Endodermal cell (in vitro differentiated cells): ENCODE measurements at regions not wholly inside any gene's neighbourhood (a gene's known extent, or its start where the extent isn't known, plus 50 kb on each side); places are given as distances from the start of the nearest gene placed in this dataset.

ENCODE experiments used
- DNase-seq: peaks from one replicate; pipeline ENCODE4 v3.0.0-alpha.2; 2017
- H3K27ac ChIP-seq: 2 replicates; pipeline ENCODE4 v1.5.1; 2013; ENCODE audit warnings: mild to moderate bottlenecking, low read depth, low read length, moderate library complexity
- H3K27me3 ChIP-seq: 2 replicates; pipeline ENCODE4 v1.6.1; 2013; ENCODE audit warnings: mild to moderate bottlenecking, low read length, moderate library complexity; ENCODE audit not compliant: insufficient read depth, control insufficient read depth, poor library complexity, severe bottlenecking
- H3K36me3 ChIP-seq: 2 replicates; pipeline ENCODE4 v1.7.0; 2013; ENCODE audit warnings: mild to moderate bottlenecking, low read length, moderate library complexity; ENCODE audit not compliant: control insufficient read depth, insufficient read depth
- H3K4me1 ChIP-seq: one replicate; pipeline ENCODE4 v1.7.0; 2013; ENCODE audit warnings: low read length; ENCODE audit not compliant: control insufficient read depth, insufficient read depth
- H3K4me3 ChIP-seq: 2 replicates; pipeline ENCODE4 v1.5.1; 2013; ENCODE audit warnings: mild to moderate bottlenecking, low read length, moderate library complexity
- H3K9ac ChIP-seq: 2 replicates; pipeline ENCODE4 v1.6.1; 2013; ENCODE audit warnings: mild to moderate bottlenecking, low read length, moderate library complexity; ENCODE audit not compliant: poor library complexity, severe bottlenecking; ENCODE audit errors: extremely low read depth
- H3K9me3 ChIP-seq: 2 replicates; pipeline ENCODE4 v1.6.1; 2013; ENCODE audit warnings: mild to moderate bottlenecking, low read length, moderate library complexity; ENCODE audit not compliant: control insufficient read depth
- H3K27ac Mint-ChIP-seq: 2 replicates; pipeline ENCODE4 v1.8.0; 2020; ENCODE audit warnings: mixed read lengths
- H3K27me3 Mint-ChIP-seq: 2 replicates; pipeline ENCODE4 v1.8.0; 2021; ENCODE audit warnings: mild to moderate bottlenecking, mixed read lengths; ENCODE audit not compliant: insufficient read depth
- H3K36me3 Mint-ChIP-seq: 2 replicates; pipeline ENCODE4 v1.8.0; 2020; ENCODE audit warnings: low read depth, mixed read lengths
- H3K4me1 Mint-ChIP-seq: 2 replicates; pipeline ENCODE4 v1.8.0; 2020; ENCODE audit warnings: mixed read lengths
- H3K4me3 Mint-ChIP-seq: 2 replicates; pipeline ENCODE4 v1.8.0; 2020; ENCODE audit warnings: mild to moderate bottlenecking, moderate library complexity, mixed read lengths
- H3K9me3 Mint-ChIP-seq: 2 replicates; pipeline ENCODE4 v1.8.0; 2020; ENCODE audit warnings: mild to moderate bottlenecking, mixed read lengths
- CTCF ChIP-seq: fragments of 200-600 bp; sonication (generic); conservative IDR thresholded peaks from 2 replicates; pipeline ENCODE4 v1.5.0; 2021; ENCODE audit warnings: antibody characterized with exemption, mild to moderate bottlenecking
- WGBS, 2 experiments: methylation state at CpG; one replicate each; pipeline versions ENCODE4 v1.1.5 to v1.1.7; 2013; ENCODE audit warnings: missing lambda C conversion rate in 2 of 2, mixed read lengths in 1 of 2; ENCODE audit not compliant: insufficient coverage in 1 of 2, insufficient read length in 1 of 2; 5-methylcytosine and 5-hydroxymethylcytosine counted together

DNA sequence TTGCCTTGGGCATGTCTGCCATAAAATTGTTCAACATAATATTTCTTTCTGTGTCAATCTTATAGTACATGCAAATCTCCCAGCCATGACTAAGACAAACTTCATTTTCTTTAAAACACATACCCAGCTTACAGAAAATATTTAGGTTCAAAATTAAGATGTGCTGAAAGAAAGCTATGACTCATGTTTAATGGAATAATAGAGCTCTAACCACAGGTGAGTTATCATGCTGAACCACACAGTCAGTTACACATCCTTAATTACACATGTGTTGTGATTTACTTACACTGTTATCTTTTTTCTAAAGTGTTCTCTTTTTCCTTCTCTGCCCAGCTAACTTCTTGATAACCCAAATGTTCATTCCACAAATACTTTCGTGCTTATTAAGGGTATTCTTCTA lies 1831.2 kb downstream of the OLFM4 start:
- Histone ChIP-seq H3K9me3 (no peaks in the 10 kb centered on the region), H3K36me3 (no peaks in the 10 kb centered on the region), H3K27me3 (no peaks in the 10 kb centered on the region), H3K4me1 (no peaks in the 10 kb centered on the region), H3K27ac (no peak overlapping the region), H3K9ac (no peak overlapping the region), H3K4me3 (no peak overlapping the region)
- Mint-ChIP-seq H3K4me1 (no peaks in the 10 kb centered on the region), H3K27ac (no peak overlapping the region), H3K9me3 (no peaks in the 10 kb centered on the region), H3K36me3 (no peaks in the 10 kb centered on the region), H3K4me3 (no peak overlapping the region), H3K27me3 (no peaks in the 10 kb centered on the region)
- TF ChIP-seq CTCF = no peak
- no peak for DNase-seq
- WGBS, 2 experiments = 100% methylated on average over 1 of the region's 1 CpG

DNA sequence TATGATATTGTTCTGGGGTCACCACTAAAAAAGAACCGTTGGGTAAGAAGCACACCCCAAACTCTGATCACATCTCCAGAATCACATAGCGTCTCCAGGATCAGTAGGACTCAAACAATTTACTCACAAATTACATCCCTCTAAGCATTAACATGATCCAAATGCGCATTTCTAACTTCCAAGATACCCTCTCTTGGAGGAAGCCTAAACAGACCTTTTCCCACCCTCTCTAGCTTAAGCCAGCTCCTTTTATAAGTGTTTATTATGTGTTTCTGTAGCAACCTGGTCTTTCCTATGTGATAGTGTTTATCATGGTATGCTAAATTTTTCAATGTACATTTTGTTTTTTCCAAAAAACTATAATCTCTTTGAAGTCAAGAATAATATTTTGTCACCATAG lies 1846.5 kb downstream of the OLFM4 start:
- no peaks in the 10 kb centered on the region for H3K36me3 ChIP-seq
- H3K4me1 Mint-ChIP-seq = no peaks in the 10 kb centered on the region
- H3K4me1 ChIP-seq = no peaks in the 10 kb centered on the region
- H3K4me3 ChIP-seq = no peak overlapping the region
- H3K9me3 ChIP-seq = no peaks in the 10 kb centered on the region
- no peak overlapping the region for H3K27ac ChIP-seq
- 87 to 100% methylated on average over 1 to 3 of the region's 3 CpGs for WGBS, 2 experiments
- no peak overlapping the region for H3K27ac Mint-ChIP-seq
- no peak overlapping the region for H3K4me3 Mint-ChIP-seq
- H3K9me3 Mint-ChIP-seq = peaks cover 2% of the 10 kb centered on the region
- H3K27me3 Mint-ChIP-seq = no peaks in the 10 kb centered on the region
- H3K27me3 ChIP-seq = no peaks in the 10 kb centered on the region
- TF ChIP-seq CTCF = no peak
- DNase-seq = no peak
- no peak overlapping the region for H3K9ac ChIP-seq
- peaks cover 2% of the 10 kb centered on the region for H3K36me3 Mint-ChIP-seq

DNA sequence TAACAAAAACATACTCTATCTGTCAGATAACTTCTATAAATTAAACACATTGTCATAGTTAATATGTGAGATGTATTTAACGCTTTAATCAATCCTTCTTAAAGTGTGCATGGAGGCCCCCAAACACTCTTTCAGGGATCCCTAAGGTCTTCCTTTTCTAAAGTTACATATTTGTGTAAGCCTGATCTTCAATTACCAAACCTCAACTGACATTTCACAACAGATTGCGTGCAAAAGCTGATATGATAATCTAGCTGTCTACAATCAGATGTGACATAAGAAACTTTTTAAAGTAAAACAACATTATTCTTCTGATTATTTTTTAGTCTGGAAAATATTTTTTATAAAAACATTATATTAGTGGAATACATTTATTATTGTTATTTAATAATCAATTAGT lies 1850.4 kb downstream of the OLFM4 start:
- 80 to 95% methylated on average over 1 to 2 of the region's 2 CpGs for WGBS, 2 experiments

More for the DNA sequence above, 1850.4 kb downstream of the OLFM4 start:
- H3K9me3 Mint-ChIP-seq = peaks cover 2% of the 10 kb centered on the region
- no peaks in the 10 kb centered on the region for H3K4me1 Mint-ChIP-seq
- no peaks in the 10 kb centered on the region for H3K27me3 Mint-ChIP-seq
- Histone ChIP-seq H3K36me3 (no peaks in the 10 kb centered on the region), H3K9ac (no peak overlapping the region), H3K27ac (no peak overlapping the region), H3K4me3 (no peak overlapping the region), H3K9me3 (no peaks in the 10 kb centered on the region), H3K27me3 (no peaks in the 10 kb centered on the region), H3K4me1 (no peaks in the 10 kb centered on the region)
- peaks cover 2% of the 10 kb centered on the region for H3K36me3 Mint-ChIP-seq
- no peak overlapping the region for H3K27ac Mint-ChIP-seq
- no peak overlapping the region for H3K4me3 Mint-ChIP-seq
- TF ChIP-seq CTCF = no peak
- no peak for DNase-seq
